ENCODE measurements at regions not wholly inside any gene's neighbourhood (a gene's known extent, or its start where the extent isn't known, plus 50 kb on each side); places are given as distances from the start of the nearest gene placed in this dataset.
"Not testable (repeated sequence)": the region's sequence is repeated elsewhere in the genome, so short reads cannot be mapped to it uniquely, and the experiment has no call there.

DNA sequence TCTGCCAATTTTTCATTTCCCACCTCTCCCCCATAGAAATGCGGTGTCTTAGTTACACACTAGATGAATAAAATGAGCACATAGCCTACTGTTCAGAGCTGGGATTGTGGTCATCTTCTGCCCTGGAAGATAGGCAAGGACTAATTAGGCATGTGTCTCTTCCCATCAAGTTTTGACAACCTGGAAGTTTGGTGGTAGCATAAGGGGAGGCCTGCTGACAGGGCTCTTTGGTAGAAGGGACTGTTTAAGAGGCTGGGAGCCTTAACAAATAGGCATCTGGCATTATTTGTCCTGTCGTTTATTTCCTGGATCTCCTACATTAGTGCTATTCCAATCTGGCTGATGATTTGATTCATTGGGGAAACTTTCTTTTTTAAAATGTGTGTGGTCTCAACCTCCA lies 512.3 kb downstream of the ZNF385D start:
- DNase-seq (ENCODE audit: low spot score): no peak

GRCh38 chr3:21237638-21238037 lies 513.4 kb downstream of the ZNF385D start:
- DNase-seq (ENCODE audit: low spot score): no peak

- DNase-seq (ENCODE audit: low spot score): no peak
These were observed 515.5 kb downstream of the ZNF385D start for GRCh38 chr3:21235491-21235890.

DNA sequence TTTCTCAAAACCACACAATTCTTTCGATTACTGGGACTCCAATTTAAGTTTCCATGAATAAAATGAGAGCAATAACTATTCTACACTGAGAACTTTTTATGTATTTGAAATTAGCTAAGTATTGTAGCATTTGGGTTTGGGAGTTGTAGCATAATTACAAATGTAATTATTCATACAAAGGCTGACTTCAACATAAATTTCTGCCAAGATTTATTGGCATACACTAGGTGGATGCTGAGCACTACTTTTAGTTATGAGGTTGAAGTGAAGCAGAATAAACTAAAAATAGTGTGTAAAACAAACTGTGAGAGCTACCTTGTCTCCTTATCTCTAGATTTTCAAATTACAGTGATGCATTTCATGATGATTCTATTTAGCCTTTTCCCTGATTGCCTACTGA lies 516.1 kb downstream of the ZNF385D start:
- no peak for DNase-seq (ENCODE audit: low spot score)

GRCh38 chr3:21229426-21230135 lies 521.4 kb downstream of the ZNF385D start:
- no peak for DNase-seq (ENCODE audit: low spot score)

- no peak for DNase-seq (ENCODE audit: low spot score)
These were observed 524.9 kb downstream of the ZNF385D start for GRCh38 chr3:21226086-21226485.

DNA sequence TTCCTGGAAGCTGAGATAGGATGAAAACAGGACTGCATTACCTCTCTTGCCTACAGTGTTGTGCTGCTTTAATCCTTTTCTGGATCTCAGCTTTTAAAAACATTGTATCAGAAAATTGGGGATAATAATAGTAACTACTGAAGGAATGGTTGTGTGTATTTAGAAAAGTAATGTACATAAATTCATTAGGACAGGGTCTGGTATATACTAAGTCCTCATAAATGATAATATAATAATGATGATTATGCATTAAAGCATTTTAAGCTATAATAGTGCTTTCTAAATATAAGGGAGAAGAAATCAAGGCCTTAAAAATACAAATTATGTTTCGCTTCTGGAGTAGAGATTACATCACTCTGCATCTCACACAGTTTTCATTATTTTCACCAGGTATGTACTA lies 530.1 kb downstream of the ZNF385D start:
- DNase-seq (ENCODE audit: low spot score): no peak

DNA sequence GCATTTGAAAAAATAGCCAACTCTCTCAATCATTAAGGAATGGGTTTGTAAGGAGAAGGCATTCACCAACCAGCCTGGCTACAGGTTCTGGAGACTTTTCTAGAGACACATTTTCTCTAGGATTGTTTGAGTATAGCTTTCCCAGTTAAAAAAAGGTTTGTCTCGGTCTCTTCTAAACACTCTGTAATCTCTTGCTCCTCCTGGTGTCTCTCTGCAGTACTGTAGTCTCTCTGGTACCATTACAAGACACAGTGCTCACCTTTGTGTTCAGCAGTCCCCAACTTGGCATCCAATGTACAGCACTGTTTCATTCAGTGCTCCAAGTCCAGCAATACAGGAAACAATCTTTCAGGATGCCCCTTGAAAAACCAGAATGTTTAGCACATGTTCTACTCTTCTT lies 534.4 kb downstream of the ZNF385D start:
- DNase-seq (ENCODE audit: low spot score): no peak

- not testable (repeated sequence) for DNase-seq (ENCODE audit: low spot score)
These were observed 546.9 kb downstream of the ZNF385D start for GRCh38 chr3:21204122-21204521.

- DNase-seq (ENCODE audit: low spot score): no peak
These were observed 555.8 kb downstream of the ZNF385D start for GRCh38 chr3:21195203-21195602.

DNA sequence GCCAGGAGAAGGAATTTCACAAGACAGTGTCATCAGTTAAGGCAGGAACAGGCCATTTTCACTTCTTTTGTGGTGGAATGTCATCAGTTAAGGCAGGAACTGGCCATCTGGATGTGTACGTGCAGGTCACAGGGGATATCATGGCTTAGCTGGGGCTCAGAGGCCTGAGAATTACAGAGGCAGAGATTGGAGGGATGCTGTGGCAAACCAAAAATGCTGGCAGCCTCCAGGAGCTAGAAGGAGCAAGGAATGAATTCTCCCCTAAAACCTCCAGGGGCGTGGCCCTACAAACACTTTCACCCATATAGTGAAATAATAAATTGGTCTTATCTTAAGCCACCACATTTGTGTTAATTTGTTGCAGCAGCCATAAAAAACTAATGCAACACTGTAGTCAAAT lies 557.0 kb downstream of the ZNF385D start:
- DNase-seq (ENCODE audit: low spot score): not testable (repeated sequence)

GRCh38 chr3:21188459-21188858 lies 562.6 kb downstream of the ZNF385D start:
- no peak for DNase-seq (ENCODE audit: low spot score)

DNA sequence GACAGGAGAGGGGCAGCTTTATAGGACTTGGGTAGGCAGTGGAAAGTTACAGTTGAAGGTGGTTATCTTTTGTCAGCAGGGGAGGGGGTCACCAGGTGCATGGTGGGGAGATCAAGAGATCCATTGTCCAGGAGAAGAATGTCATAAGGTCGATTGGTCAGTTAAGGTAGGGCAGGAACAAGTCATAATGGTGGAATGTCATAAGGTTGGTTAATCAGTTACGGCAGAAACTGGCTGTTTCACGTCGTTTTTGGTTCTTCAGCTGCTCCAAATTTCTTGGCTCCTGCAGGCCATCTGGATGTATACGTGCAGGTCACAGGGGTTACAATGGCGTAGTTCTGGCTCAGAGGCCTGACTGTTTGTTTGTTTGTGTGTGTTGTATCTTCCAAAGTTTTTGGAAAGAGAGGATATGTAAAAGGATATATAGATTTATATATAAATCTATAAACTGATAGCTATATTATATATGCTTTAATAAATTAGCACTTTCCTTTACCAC lies 565.1 kb downstream of the ZNF385D start:
- no peak for DNase-seq (ENCODE audit: low spot score)

DNA sequence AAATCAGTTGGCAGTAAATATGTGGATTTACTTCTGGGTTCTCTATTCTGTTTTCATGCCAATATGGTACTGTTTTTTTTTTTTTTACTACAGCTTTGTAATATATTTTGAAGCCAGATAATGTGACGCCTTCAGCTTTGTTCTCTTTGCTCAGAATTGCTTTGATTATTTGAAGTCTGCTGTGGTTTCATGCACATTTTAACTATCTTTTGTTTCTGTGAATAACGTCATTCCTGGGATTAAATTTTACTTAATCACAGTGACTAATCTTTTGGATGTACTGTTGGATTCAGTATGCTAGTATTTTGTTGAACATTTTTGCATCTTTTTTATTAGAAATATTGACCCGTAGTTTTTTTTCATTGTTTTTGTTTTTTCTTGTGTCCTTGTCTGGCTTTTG lies 576.5 kb downstream of the ZNF385D start:
- no peak for DNase-seq (ENCODE audit: low spot score)

- no peak for DNase-seq (ENCODE audit: low spot score)
These were observed 580.0 kb downstream of the ZNF385D start for GRCh38 chr3:21170964-21171363.

GRCh38 chr3:21169948-21170347 lies 581.1 kb downstream of the ZNF385D start:
- DNase-seq (ENCODE audit: low spot score): no peak

DNA sequence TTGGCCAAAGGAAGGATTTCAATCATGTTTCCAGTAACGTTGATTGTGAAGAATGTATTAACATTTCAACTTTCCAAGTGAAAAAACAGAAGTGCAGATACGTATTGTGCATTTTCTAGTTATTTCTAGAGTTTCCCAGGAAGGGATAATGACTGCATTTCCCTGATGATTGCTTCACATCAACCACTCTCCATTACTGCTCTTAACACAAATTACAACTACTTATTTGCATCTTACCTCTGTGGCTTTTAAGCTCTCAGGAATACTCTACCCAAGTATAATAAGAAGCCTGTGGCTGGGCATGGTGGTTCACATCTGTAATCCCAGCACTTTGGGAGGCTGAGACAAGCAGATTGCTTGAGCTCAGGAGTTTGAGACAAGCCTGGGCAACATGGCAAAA lies 582.5 kb downstream of the ZNF385D start:
- DNase-seq (ENCODE audit: low spot score): no peak

DNA sequence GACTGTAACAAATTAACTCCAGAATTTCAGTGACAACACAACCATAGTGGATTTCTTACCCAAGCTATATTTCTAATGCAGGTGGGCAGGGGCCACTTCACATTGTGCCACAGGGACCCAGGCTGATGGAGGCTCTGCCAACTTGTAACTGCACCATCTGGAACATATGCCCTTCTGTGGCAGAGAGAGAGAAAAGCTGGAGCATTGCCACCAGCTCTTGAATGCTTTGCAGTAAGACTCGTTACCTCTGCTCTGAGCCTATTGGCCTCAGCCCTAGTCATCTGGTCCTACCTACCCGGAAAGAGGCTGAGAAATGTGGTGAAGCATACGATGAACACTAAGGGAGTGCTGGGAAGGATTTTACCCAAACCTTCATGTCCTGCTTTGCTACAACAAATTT lies 587.1 kb downstream of the ZNF385D start:
- DNase-seq (ENCODE audit: low spot score): no peak

DNA sequence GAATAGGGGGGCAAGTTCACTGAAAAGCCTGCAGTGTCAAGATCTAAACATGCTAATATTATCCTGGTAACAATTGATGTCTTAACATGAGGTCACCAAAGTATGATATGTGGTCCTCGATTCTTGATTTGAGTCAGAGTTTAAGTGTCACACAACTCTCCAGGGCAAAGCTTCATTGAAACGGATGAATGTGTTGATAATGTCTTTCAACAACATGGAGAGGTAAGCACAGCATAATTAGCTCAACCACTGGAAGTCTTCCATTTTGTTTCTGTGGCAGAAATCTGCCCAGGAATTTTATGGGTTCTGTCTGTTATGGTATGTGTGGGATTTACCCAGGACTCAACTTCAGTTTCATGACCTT lies 591.5 kb downstream of the ZNF385D start:
- DNase-seq (ENCODE audit: low spot score): no peak

GRCh38 chr3:21158861-21159542 lies 592.0 kb downstream of the ZNF385D start:
- DNase-seq (ENCODE audit: low spot score): no peak

- no peak for DNase-seq (ENCODE audit: low spot score)
These were observed 596.1 kb downstream of the ZNF385D start for GRCh38 chr3:21154911-21155310.

DNA sequence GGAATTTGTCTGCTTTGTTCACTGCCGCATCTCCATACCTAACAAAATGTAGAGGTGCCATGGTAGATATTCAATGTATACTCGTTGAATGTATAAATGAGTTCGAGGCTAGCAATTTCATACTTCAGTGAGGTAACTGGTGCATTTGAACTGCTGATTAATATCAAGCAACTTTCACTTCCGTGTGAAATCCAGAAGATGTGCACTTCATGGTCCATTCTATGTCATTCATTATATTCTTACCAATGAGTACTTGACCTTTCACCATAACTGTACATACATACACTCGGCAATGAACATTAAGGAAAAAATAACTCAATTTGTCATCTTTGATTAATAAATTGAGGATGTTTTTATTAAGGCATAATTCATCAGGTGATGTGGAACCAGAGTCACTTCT lies 598.5 kb downstream of the ZNF385D start:
- no peak for DNase-seq (ENCODE audit: low spot score)

DNA sequence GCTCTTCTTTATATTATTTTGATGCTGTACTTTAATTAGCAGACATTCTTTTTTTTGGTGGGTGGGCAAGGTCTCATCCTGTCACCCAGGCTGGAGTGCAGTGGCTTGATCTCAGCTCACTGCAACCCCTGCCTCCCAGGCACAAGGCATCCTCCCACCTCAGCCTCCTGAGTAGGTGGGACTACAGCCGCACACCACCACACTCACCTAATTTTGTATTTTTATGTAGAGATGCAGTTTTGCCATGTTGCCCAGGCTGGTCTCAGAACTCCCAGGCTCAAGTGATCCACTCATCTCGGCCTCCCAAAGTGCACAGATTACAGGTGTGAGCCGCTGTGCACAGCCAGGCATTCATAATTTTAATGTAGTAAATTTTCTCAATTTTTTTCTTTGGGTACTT lies 608.1 kb downstream of the ZNF385D start:
- no peak for DNase-seq (ENCODE audit: low spot score)

DNA sequence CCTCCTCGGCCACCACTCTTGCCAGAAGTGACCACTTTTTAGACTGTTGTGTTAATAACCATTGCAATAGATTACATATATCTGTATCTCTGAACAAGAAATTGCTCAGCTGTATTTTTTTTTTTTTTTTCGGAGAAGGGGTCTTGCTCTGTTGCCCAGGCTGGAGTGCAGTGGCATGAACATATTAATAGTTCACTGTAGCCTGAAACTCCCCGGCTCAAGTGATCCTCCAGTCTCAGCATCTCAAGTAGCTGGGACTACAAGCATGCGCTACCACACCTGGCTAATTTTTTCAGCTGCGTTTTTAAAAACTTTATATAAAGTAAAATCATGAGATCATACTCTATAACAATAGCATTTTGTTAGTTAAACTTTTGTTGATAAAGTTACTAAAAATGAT lies 609.0 kb downstream of the ZNF385D start:
- no peak for DNase-seq (ENCODE audit: low spot score)
